GDM1 (cell line): ENCODE measurements at regions not wholly inside any gene's neighbourhood (a gene's known extent, or its start where the extent isn't known, plus 50 kb on each side); places are given as distances from the start of the nearest gene placed in this dataset.

Source experiments
- DNase-seq: peaks from one replicate; lab custom pipeline; 2025; lab: John Stamatoyannopoulos, UW

- DNase-seq = no peak
Observed at GRCh38 chr1:239884796-239885195, 206.9 kb upstream of the FMN2 start.

- DNase-seq = no peak
Observed at GRCh38 chr1:239886266-239886665, 205.4 kb upstream of the FMN2 start.

GRCh38 chr1:239888639-239889038 lies 203.0 kb upstream of the FMN2 start:
- no peak for DNase-seq

GRCh38 chr1:239891621-239892358 lies 199.9 kb upstream of the FMN2 start:
- DNase-seq = no peak

GRCh38 chr1:239892602-239893001 lies 199.1 kb upstream of the FMN2 start:
- DNase-seq = no peak

GRCh38 chr1:239893127-239893731 lies 198.5 kb upstream of the FMN2 start:
- no peak for DNase-seq

GRCh38 chr1:239896569-239896968 lies 195.1 kb upstream of the FMN2 start:
- no peak for DNase-seq

GRCh38 chr1:239896980-239897379 lies 194.7 kb upstream of the FMN2 start:
- no peak for DNase-seq

GRCh38 chr1:239897458-239897857 lies 194.2 kb upstream of the FMN2 start:
- DNase-seq = no peak

GRCh38 chr1:239898062-239898730 lies 193.5 kb upstream of the FMN2 start:
- DNase-seq = peak; percentile 49

GRCh38 chr1:239899747-239900146 lies 191.9 kb upstream of the FMN2 start:
- DNase-seq = no peak

GRCh38 chr1:239906394-239906793 lies 185.3 kb upstream of the FMN2 start:
- no peak for DNase-seq

GRCh38 chr1:239909898-239910297 lies 181.8 kb upstream of the FMN2 start:
- no peak for DNase-seq

GRCh38 chr1:239912471-239912870 lies 179.2 kb upstream of the FMN2 start:
- DNase-seq = no peak

GRCh38 chr1:239913141-239913585 lies 178.5 kb upstream of the FMN2 start:
- DNase-seq = no peak

- no peak for DNase-seq
Observed at GRCh38 chr1:239914751-239915231, 176.9 kb upstream of the FMN2 start.

GRCh38 chr1:239918634-239919033 lies 173.0 kb upstream of the FMN2 start:
- no peak for DNase-seq

- DNase-seq = no peak
Observed at GRCh38 chr1:239920214-239920613, 171.5 kb upstream of the FMN2 start.

- no peak for DNase-seq
Observed at GRCh38 chr1:239922778-239923522, 168.7 kb upstream of the FMN2 start.

GRCh38 chr1:239924741-239925350 lies 166.8 kb upstream of the FMN2 start:
- DNase-seq = no peak

GRCh38 chr1:239926184-239926583 lies 165.5 kb upstream of the FMN2 start:
- DNase-seq = no peak

GRCh38 chr1:239929317-239929716 lies 162.4 kb upstream of the FMN2 start:
- DNase-seq = no peak
